NB4 (cell line): ENCODE measurements at regions not wholly inside any gene's neighbourhood (a gene's known extent, or its start where the extent isn't known, plus 50 kb on each side); places are given as distances from the start of the nearest gene placed in this dataset.

Experiments used
- CTCF ChIP-seq: IDR thresholded peaks from one replicate; pipeline ENCODE4 v1.5.1; 2012; ENCODE audit warnings: low read depth, low read length
- POLR2A ChIP-seq: IDR thresholded peaks from 2 replicates; pipeline ENCODE4 v1.6.1; 2011; ENCODE audit warnings: mild to moderate bottlenecking; ENCODE audit not compliant: insufficient read length; ENCODE audit errors: extremely low read depth

DNA sequence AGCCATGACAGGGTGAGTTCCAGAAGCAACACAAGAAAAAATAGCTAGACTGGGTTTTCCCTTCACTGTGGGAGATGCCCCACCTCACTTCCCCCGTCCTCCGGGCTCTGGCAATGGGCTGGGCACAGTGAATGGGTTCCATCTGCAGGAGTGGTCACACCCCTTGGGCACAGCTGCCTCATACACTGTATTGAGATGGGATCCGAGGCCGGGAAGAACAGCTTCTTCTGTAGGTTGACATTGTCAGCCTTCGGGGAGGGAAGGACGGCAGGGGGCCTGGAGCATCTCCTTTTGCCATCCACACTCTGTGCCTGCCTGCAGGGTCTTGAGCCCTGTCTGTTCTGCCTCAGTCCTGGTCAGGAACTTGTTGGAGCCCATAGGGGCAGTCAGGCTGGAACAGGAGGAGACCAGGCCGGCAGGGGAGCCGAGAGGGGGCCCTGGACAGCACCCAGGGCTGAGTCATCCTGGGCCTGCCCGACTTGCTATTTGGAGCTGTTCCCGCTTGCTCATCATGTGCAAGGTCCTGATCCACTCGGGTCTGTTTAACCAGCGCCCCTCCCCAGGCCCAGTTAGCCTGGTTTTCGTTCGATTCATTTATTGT, 286.7 kb downstream of the SEC14L1 start:
- TF ChIP-seq CTCF (no peak), POLR2A (no peak)
